AG10803 (cell line): ENCODE measurements at regions not wholly inside any gene's neighbourhood (a gene's known extent, or its start where the extent isn't known, plus 50 kb on each side); places are given as distances from the start of the nearest gene placed in this dataset.

ENCODE experiments used
- DNase-seq: peaks from one replicate; pipeline ENCODE4 v3.0.0; 2010; ENCODE audit warnings: low read depth
- H3K4me3 ChIP-seq: 2 replicates; pipeline ENCODE4 v1.5.1; 2011; ENCODE audit warnings: mild to moderate bottlenecking, low read length, control low read depth
- CTCF ChIP-seq: conservative IDR thresholded peaks from 2 replicates; pipeline ENCODE4 v1.5.1; 2011; ENCODE audit warnings: mild to moderate bottlenecking, low read length, control low read depth, inconsistent platforms

GRCh38 chrX:141415889-141416288, 168.6 kb downstream of the SPANXA1 start:
- DNase-seq, result no peak
- H3K4me3 ChIP-seq, result no peak overlapping the region
- no peak for TF ChIP-seq CTCF

GRCh38 chrX:141405853-141406492, 163.7 kb upstream of the SPANXC start:
- peak; percentile 60 for DNase-seq
- H3K4me3 ChIP-seq, result no peak overlapping the region
- no peak for TF ChIP-seq CTCF

- DNase-seq, result no peak
- TF ChIP-seq CTCF, result no peak
- no peak overlapping the region for H3K4me3 ChIP-seq
Measured at GRCh38 chrX:141405486-141405852, 163.2 kb upstream of the SPANXC start.

- DNase-seq, result no peak
- no peak for TF ChIP-seq CTCF
- H3K4me3 ChIP-seq, result no peak overlapping the region
Measured at GRCh38 chrX:141402897-141403610, 160.7 kb upstream of the SPANXC start.

GRCh38 chrX:141396536-141396935, 154.2 kb upstream of the SPANXC start:
- no peak for TF ChIP-seq CTCF
- DNase-seq, result no peak
- no peak overlapping the region for H3K4me3 ChIP-seq

GRCh38 chrX:141375011-141375760, 132.9 kb upstream of the SPANXC start:
- no peak for TF ChIP-seq CTCF
- DNase-seq, result peak; percentile 19
- no peak overlapping the region for H3K4me3 ChIP-seq
